ENCODE measurements at regions not wholly inside any gene's neighbourhood (a gene's known extent, or its start where the extent isn't known, plus 50 kb on each side); places are given as distances from the start of the nearest gene placed in this dataset.

DNA sequence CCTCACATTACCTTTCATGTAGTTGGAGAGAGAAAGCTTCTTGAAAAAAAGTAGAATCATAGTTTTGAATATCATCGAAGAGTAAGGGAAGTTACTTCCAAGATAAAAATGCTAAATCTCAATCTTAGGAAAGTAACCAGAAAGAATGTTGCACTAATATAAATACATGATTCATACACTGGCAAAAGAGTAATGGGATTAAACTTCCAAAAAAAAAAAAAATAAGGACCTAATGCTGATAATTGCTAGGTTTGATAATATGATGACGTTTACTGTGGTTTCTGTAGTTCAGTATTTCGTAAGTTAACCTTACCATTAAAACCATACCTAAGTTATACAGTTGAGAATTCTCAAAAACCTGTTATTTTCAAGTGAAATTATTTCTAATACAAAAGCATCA, 573.8 kb upstream of the CDH9 start:
- Histone ChIP-seq H3K23ac (ENCODE audit: insufficient read length) (no peak overlapping the region), H4K8ac (ENCODE audit: extremely low read depth, insufficient read depth, low read length) (no peak overlapping the region), H4K91ac (replicated peaks; ENCODE audit: insufficient read length, low read length) (no peak overlapping the region), H3K4me3 (ENCODE audit: extremely low read depth in 1 of 4, insufficient read depth in 2 of 4, low read depth in 3 of 4, low read length in 4 of 4) (no peak overlapping the region), H3K18ac (ENCODE audit: extremely low read depth, low read length) (no peak overlapping the region), H3K27me3 (replicated peaks in 1 of 4; ENCODE audit: control insufficient read depth in 3 of 4, extremely low read depth in 1 of 4, insufficient read depth in 3 of 4, low read length in 3 of 4) (no peaks in the 10 kb centered on the region), H2AK5ac (ENCODE audit: low read depth, low read length) (no peak overlapping the region), H2BK20ac (ENCODE audit: low read length) (no peak overlapping the region), H3K27ac (ENCODE audit: low read depth, low read length) (no peak overlapping the region), H4K20me1 (replicated peaks in 1 of 2; ENCODE audit: control insufficient read depth in 1 of 2, insufficient read depth in 2 of 2, low read length in 2 of 2) (no peaks in the 10 kb centered on the region), H3K9ac (replicated peaks in 1 of 4; ENCODE audit: extremely low read depth in 1 of 4, low read depth in 3 of 4, low read length in 3 of 4) (no peak overlapping the region), H2BK120ac (replicated peaks; ENCODE audit: low read depth, low read length) (no peak overlapping the region), H2BK15ac (ENCODE audit: low read length) (no peak overlapping the region), H3K14ac (ENCODE audit: insufficient read length) (no peak overlapping the region), H2AFZ (ENCODE audit: low read length) (no peak overlapping the region), H2BK5ac (ENCODE audit: low read depth, low read length) (no peak overlapping the region), H3K4me2 (ENCODE audit: insufficient read depth in 1 of 2, low read depth in 2 of 2, low read length in 2 of 2) (no peak overlapping the region), H3K79me2 (ENCODE audit: control insufficient read depth in 1 of 2, insufficient read depth in 2 of 2, low read length in 2 of 2) (no peaks in the 10 kb centered on the region), H3K79me1 (ENCODE audit: low read depth, low read length) (no peaks in the 10 kb centered on the region), H3K4me1 (replicated peaks in 1 of 4; ENCODE audit: control insufficient read depth in 3 of 4, insufficient read depth in 4 of 4, low read length in 3 of 4) (no peaks in the 10 kb centered on the region), H3K9me3 (ENCODE audit: insufficient read depth in 2 of 2, low read depth in 1 of 2, low read length in 1 of 2) (no peaks in the 10 kb centered on the region), H3K56ac (replicated peaks; ENCODE audit: insufficient read length, low read depth, low read length) (no peak overlapping the region), H3K36me3 (ENCODE audit: control insufficient read depth in 2 of 4, insufficient read depth in 4 of 4, low read length in 3 of 4) (no peaks in the 10 kb centered on the region), H3K23me2 (ENCODE audit: low read depth, low read length) (no peaks in the 10 kb centered on the region), H3K4ac (replicated peaks; ENCODE audit: insufficient read length, low read depth, low read length) (no peak overlapping the region), H4K5ac (ENCODE audit: insufficient read length, low read depth, low read length) (no peak overlapping the region), H2BK12ac (ENCODE audit: low read depth, low read length) (no peak overlapping the region)
- ChIA-PET CTCF (ENCODE audit: partially characterized antibody) (no interaction called here), POLR2A (ENCODE audit: partially characterized antibody) (no interaction called here)
- DNase-seq (ENCODE audit: low read depth in 1 of 2, low spot score in 2 of 2) (no peak), FAIRE-seq (no peak)
- WGBS, 2 experiments (ENCODE audit: extremely low coverage in 1 of 2, insufficient coverage in 1 of 2, insufficient read length in 1 of 2, insufficient replicate concordance in 2 of 2, low coverage in 1 of 2, low lambda C conversion rate in 2 of 2, missing lambda C conversion rate in 1 of 2) = 92% methylated on average over 3 of the region's 3 CpGs; no CpG with 5 or more reads in 1 of the 2 experiments
- TF ChIP-seq POLR2AphosphoS5 (IDR thresholded peaks at IDR 0.05; ENCODE audit: low read depth, low read length) (no peak), RFX5 (IDR thresholded peaks at IDR 0.05; ENCODE audit: borderline replicate concordance, low read depth, low read length) (no peak), EZH2 (IDR thresholded peaks at IDR 0.05; ENCODE audit: low read depth, low read length, severe bottlenecking) (no peak), SIRT6 (IDR thresholded peaks at IDR 0.05; ENCODE audit: low read length) (no peak), CEBPB (IDR thresholded peaks at IDR 0.05; ENCODE audit: low read depth, low read length) (no peak), GTF2F1 (IDR thresholded peaks at IDR 0.05; ENCODE audit: borderline replicate concordance, low read depth, low read length) (no peak), CREB1 (IDR thresholded peaks at IDR 0.05) (no peak), TAF7 (optimal IDR thresholded peaks at IDR 0.05; ENCODE audit: borderline replicate concordance, low read depth, low read length) (no peak), RBBP5 (IDR thresholded peaks at IDR 0.05; ENCODE audit: borderline replicate concordance, low read depth, low read length) (no peak), JUN (IDR thresholded peaks at IDR 0.05; ENCODE audit: low read depth, low read length) (no peak), SAP30 (IDR thresholded peaks at IDR 0.05; ENCODE audit: insufficient read depth, insufficient replicate concordance, low read length) (no peak), CTBP2 (IDR thresholded peaks at IDR 0.05; ENCODE audit: borderline replicate concordance, insufficient read depth, insufficient read length, low read length) (no peak), SIN3A (conservative IDR thresholded peaks at IDR 0.05 in 1 of 2, IDR thresholded peaks at IDR 0.05 in 1 of 2; ENCODE audit: low read depth in 1 of 2, low read length in 2 of 2) (no peak), GABPA (IDR thresholded peaks at IDR 0.05; ENCODE audit: borderline replicate concordance, insufficient read depth, low read length) (no peak), TEAD4 (IDR thresholded peaks at IDR 0.05; ENCODE audit: low read depth, low read length) (no peak), BRCA1 (IDR thresholded peaks at IDR 0.05; ENCODE audit: low read depth, low read length) (no peak)

All from H1 (cell line).